RKO (cell line): ENCODE measurements at regions not wholly inside any gene's neighbourhood (a gene's known extent, or its start where the extent isn't known, plus 50 kb on each side); places are given as distances from the start of the nearest gene placed in this dataset.

Source experiments
- DNase-seq: peaks from one replicate; pipeline ENCODE4 v3.0.0-alpha.2; 2016; ENCODE audit warnings: low spot score

GRCh38 chr4:107164962-107165475, 128.9 kb upstream of the DKK2 start:
- DNase-seq = no peak

- DNase-seq = no peak
Observed at GRCh38 chr4:107156443-107156842, 120.3 kb upstream of the DKK2 start.

- DNase-seq = no peak
Observed at GRCh38 chr4:107155366-107155765, 119.3 kb upstream of the DKK2 start.

GRCh38 chr4:107153956-107154355, 117.8 kb upstream of the DKK2 start:
- DNase-seq = no peak

- no peak for DNase-seq
Observed at GRCh38 chr4:107153228-107153627, 117.1 kb upstream of the DKK2 start.

- no peak for DNase-seq
Observed at GRCh38 chr4:107151173-107151572, 115.1 kb upstream of the DKK2 start.

GRCh38 chr4:107148904-107149303, 112.8 kb upstream of the DKK2 start:
- DNase-seq = no peak

- DNase-seq = no peak
Observed at GRCh38 chr4:107147873-107148272, 111.8 kb upstream of the DKK2 start.

- no peak for DNase-seq
Observed at GRCh38 chr4:107138433-107138832, 102.3 kb upstream of the DKK2 start.

- peak; percentile 23 for DNase-seq
Observed at GRCh38 chr4:107133965-107134653, 98.0 kb upstream of the DKK2 start.

GRCh38 chr4:107131295-107131694, 95.2 kb upstream of the DKK2 start:
- DNase-seq = no peak

GRCh38 chr4:107130157-107130556, 94.0 kb upstream of the DKK2 start:
- no peak for DNase-seq

- DNase-seq = no peak
Observed at GRCh38 chr4:107129611-107130010, 93.5 kb upstream of the DKK2 start.

GRCh38 chr4:107129076-107129475, 93.0 kb upstream of the DKK2 start:
- DNase-seq = no peak

- DNase-seq = no peak
Observed at GRCh38 chr4:107128116-107128515, 92.0 kb upstream of the DKK2 start.

- no peak for DNase-seq
Observed at GRCh38 chr4:107125496-107125895, 89.4 kb upstream of the DKK2 start.

- no peak for DNase-seq
Observed at GRCh38 chr4:107122736-107123135, 86.6 kb upstream of the DKK2 start.

- no peak for DNase-seq
Observed at GRCh38 chr4:107120661-107121060, 84.5 kb upstream of the DKK2 start.

- no peak for DNase-seq
Observed at GRCh38 chr4:107117726-107118125, 81.6 kb upstream of the DKK2 start.

- DNase-seq = no peak
Observed at GRCh38 chr4:107115185-107115847, 79.2 kb upstream of the DKK2 start.

- no peak for DNase-seq
Observed at GRCh38 chr4:107114059-107114458, 77.9 kb upstream of the DKK2 start.

- DNase-seq = no peak
Observed at GRCh38 chr4:107098401-107098800, 62.3 kb upstream of the DKK2 start.

- no peak for DNase-seq
Observed at GRCh38 chr4:107094976-107095375, 58.9 kb upstream of the DKK2 start.

- DNase-seq = peak; percentile 67
Observed at GRCh38 chr4:107094332-107094731, 58.2 kb upstream of the DKK2 start.
